AG04450 (cell line): ENCODE measurements at regions not wholly inside any gene's neighbourhood (a gene's known extent, or its start where the extent isn't known, plus 50 kb on each side); places are given as distances from the start of the nearest gene placed in this dataset.

Experiments
- CTCF ChIA-PET: fragments of 300-600, 350-600 bp; formaldehyde crosslinking; extraction: SDS; loops from one replicate; lab custom pipeline; 2022; ENCODE audit warnings: antibody characterized with exemption, inconsistent platforms; lab: Charles Lee
- POLR2A ChIA-PET: fragments of 350-600 bp; formaldehyde crosslinking; extraction: SDS; loops from one replicate; lab custom pipeline; 2021; ENCODE audit warnings: antibody characterized with exemption, inconsistent platforms; lab: Yijun Ruan, JAX
- DNase-seq: peaks from one replicate; pipeline ENCODE4 v3.0.0-alpha.2; 2011; ENCODE audit warnings: low read depth, low spot score
- H3K27ac ChIP-seq: one replicate; pipeline ENCODE4 v1.5.1; 2012; ENCODE audit warnings: low read depth, low read length, control low read depth
- H3K27me3 ChIP-seq: one replicate; pipeline ENCODE4 v1.6.0; 2012; ENCODE audit warnings: low read length; ENCODE audit not compliant: control insufficient read depth, insufficient read depth
- H3K4me3 ChIP-seq: 2 replicates; pipeline ENCODE4 v1.5.1; 2011; ENCODE audit warnings: mild to moderate bottlenecking, low read depth, low read length, control low read depth
- H3K9me3 ChIP-seq: 2 replicates; pipeline ENCODE4 v1.5.1; 2012; ENCODE audit warnings: low read length; ENCODE audit not compliant: control insufficient read depth, insufficient read depth
- TF ChIP-seq, protein P1 (sequence below): IDR thresholded peaks from 2 replicates; pipeline ENCODE4 v1.5.1; 2011; ENCODE audit warnings: low read depth, low read length, control low read depth, inconsistent platforms

- TF ChIP-seq, protein P1, sequence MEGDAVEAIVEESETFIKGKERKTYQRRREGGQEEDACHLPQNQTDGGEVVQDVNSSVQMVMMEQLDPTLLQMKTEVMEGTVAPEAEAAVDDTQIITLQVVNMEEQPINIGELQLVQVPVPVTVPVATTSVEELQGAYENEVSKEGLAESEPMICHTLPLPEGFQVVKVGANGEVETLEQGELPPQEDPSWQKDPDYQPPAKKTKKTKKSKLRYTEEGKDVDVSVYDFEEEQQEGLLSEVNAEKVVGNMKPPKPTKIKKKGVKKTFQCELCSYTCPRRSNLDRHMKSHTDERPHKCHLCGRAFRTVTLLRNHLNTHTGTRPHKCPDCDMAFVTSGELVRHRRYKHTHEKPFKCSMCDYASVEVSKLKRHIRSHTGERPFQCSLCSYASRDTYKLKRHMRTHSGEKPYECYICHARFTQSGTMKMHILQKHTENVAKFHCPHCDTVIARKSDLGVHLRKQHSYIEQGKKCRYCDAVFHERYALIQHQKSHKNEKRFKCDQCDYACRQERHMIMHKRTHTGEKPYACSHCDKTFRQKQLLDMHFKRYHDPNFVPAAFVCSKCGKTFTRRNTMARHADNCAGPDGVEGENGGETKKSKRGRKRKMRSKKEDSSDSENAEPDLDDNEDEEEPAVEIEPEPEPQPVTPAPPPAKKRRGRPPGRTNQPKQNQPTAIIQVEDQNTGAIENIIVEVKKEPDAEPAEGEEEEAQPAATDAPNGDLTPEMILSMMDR: no peak
- DNase-seq: no peak
- ChIA-PET CTCF (no interaction called here), POLR2A (no interaction called here)
- Histone ChIP-seq H3K4me3 (no peak overlapping the region), H3K27ac (no peak overlapping the region), H3K9me3 (no peaks in the 10 kb centered on the region), H3K27me3 (no peaks in the 10 kb centered on the region)
Observed at GRCh38 chr5:158126442-158127405, 267.8 kb upstream of the CLINT1 start.

GRCh38 chr5:158124606-158125316, 265.8 kb upstream of the CLINT1 start:
- DNase-seq: no peak
- TF ChIP-seq, protein P1: no peak
- Histone ChIP-seq H3K27ac (no peak overlapping the region), H3K4me3 (no peak overlapping the region), H3K27me3 (no peaks in the 10 kb centered on the region), H3K9me3 (no peaks in the 10 kb centered on the region)
- POLR2A ChIA-PET: no interaction called here
- CTCF ChIA-PET: no interaction called here

DNA sequence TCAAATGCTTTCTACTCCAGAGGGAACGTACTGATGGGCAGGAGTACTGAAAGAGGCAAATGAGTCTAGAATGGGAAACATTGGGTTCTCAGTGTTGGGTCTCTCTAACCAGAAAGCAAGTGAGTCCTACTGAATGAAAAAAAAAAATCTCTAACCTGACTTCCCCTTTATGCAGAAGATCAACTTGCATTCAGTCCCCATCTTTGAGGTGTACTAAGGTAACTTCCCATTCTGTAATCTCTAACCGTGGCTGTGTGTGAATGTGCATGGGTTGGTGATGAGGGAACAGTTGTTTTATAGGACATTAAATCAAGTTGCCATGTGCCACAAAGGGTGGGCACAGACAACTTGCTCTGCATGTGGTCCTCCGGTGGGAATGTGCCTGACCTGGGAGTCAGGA, 264.6 kb upstream of the CLINT1 start:
- Histone ChIP-seq H3K9me3 (no peaks in the 10 kb centered on the region), H3K4me3 (no peak overlapping the region), H3K27ac (no peak overlapping the region), H3K27me3 (no peaks in the 10 kb centered on the region)
- ChIA-PET CTCF (no interaction called here), POLR2A (no interaction called here)
- TF ChIP-seq, protein P1: no peak
- no peak for DNase-seq

DNA sequence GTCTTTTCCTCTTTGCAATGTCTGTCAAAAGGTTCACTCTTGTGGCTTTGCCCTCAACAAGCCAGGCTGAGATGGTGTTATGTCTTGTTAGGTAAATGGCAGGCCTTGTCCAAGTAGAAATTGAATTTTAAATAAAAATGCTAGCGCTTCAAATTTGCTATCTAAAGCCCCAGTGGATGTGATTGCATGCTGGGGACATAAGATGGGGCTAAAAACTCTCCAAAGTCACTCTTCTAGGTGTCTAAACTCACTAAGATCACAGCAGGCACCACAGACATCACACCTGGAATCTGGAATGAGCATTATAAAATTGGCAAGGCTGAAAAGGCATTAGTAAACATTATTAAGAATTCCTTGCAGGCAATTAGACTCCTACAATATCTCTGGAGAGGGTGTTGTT, 262.7 kb upstream of the CLINT1 start:
- CTCF ChIA-PET: no interaction called here
- no peak overlapping the region for H3K4me3 ChIP-seq
- no peak overlapping the region for H3K27ac ChIP-seq
- H3K27me3 ChIP-seq: no peaks in the 10 kb centered on the region
- H3K9me3 ChIP-seq: no peaks in the 10 kb centered on the region
- TF ChIP-seq, protein P1: no peak
- DNase-seq: no peak
- POLR2A ChIA-PET: no interaction called here

DNA sequence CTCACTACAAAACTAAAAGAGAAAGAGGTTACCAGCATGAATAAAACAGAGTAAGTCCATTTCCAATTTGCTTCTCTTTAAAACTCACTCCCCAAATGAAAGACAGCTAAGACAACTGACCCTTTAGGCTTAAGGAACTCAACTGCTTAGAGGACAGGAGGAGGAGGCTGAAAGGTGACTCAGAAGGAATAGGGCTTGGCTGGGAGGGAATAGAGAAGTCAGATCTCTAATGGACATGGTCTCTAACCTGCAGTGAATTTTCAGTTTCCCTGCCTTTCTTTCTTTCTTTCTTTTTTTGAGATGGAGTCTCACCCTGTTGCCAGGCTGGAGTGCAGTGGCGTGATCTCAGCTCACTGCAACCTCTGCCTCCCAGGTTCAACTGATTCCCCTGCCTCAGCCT, 261.8 kb upstream of the CLINT1 start:
- H3K27ac ChIP-seq: no peak overlapping the region
- no peaks in the 10 kb centered on the region for H3K9me3 ChIP-seq
- TF ChIP-seq, protein P1: no peak
- no peak overlapping the region for H3K4me3 ChIP-seq
- no peaks in the 10 kb centered on the region for H3K27me3 ChIP-seq
- DNase-seq: no peak
- ChIA-PET POLR2A (no interaction called here), CTCF (interaction anchor here (1.3 kb wide), 1 partner anchor 45 kb away, joined by 4 read pairs; no protein-coding TSS in a partner anchor)
